Left kidney (tissue), 1 donor: ENCODE measurements at regions not wholly inside any gene's neighbourhood (a gene's known extent, or its start where the extent isn't known, plus 50 kb on each side); places are given as distances from the start of the nearest gene placed in this dataset.

Source experiments
- DNase-seq: peaks from one replicate; pipeline ENCODE4 v3.0.0-alpha.2; 2013

- DNase-seq = no peak
Measured at GRCh38 chr1:234989479-234990327, 138.9 kb downstream of the TOMM20 start.

DNA sequence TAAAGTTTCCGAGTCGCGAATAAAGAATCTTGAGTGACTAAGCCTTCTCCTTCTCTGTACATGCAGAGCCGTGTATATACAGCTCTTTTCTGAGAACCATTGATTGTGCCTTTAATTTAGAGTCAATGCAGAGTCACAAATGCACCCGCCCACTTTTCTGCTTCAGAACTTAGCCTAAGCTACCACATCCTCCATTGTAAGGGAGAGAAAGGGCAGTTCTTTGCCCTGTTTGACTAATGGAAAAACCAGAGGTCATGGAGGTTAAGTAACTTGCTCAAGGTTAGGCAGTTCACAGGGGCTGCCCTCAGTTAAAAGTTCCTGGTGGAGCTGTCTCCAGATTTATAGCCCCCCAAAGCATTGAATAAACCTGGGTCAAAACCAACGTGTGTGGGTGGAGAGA is 139.6 kb downstream of the TOMM20 start:
- DNase-seq = no peak

- no peak for DNase-seq
Measured at GRCh38 chr1:234988536-234988935, 140.1 kb downstream of the TOMM20 start.

GRCh38 chr1:234988155-234988517 is 140.5 kb downstream of the TOMM20 start:
- no peak for DNase-seq

GRCh38 chr1:234987415-234988154 is 141.1 kb downstream of the TOMM20 start:
- no peak for DNase-seq

GRCh38 chr1:234986750-234987414 is 141.8 kb downstream of the TOMM20 start:
- DNase-seq = no peak

- DNase-seq = no peak
Measured at GRCh38 chr1:234985516-234986294, 142.9 kb downstream of the TOMM20 start.

DNA sequence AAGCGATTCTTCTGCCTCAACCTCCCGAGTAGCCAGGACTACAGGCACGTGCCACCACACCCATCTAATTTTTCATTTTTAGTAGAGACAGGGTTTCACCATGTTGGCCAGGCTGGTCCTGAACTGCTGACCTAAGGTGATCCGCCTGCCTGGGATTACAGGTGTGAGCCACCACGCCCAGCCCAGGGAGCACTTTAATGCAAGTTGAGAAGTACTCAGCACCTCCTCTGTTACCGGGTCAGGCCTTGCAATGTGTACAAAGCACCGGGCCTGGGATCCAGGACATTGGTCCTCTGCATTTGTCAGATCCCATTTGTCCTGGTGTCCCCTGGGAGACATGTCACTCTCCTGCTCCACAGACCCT is 143.6 kb downstream of the TOMM20 start:
- no peak for DNase-seq

GRCh38 chr1:234983564-234984238 is 144.9 kb downstream of the TOMM20 start:
- no peak for DNase-seq

DNA sequence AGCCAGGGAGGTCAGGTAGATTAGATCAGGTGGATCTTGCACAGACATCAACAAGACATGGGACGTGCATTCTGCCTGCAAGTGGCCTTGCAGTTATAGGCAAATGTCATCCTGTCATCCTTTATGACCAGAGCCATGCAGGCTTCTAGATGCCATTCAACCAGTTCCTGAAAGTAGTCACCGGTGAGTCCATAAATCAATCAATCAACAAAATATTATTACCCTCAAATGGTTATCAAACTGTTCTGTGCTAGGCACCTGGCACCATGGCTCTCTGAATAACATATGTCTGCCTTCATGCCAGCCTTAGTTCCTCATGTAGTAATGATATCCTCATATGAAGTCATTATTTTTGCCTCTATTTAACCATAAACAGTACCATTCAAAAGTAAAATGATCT is 146.9 kb downstream of the TOMM20 start:
- DNase-seq = no peak

- no peak for DNase-seq
Measured at GRCh38 chr1:234980645-234981396, 147.8 kb downstream of the TOMM20 start.

DNA sequence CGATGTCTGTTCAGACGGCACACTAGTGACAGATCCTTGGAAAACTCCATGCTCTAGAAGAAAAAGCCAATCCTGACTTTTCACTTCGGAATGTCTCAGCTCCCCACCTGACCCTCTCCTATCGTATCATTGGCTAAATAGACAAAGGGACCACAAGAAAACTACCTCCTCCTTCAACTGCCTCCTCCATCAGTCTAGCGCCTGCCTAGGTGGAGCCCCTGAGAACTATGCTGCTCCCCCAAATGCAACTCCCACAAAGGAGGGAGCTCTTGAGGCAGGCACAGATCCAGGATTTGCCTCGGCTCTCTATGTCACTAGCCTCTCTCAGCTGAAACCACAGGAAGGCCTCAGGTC is 148.4 kb downstream of the TOMM20 start:
- no peak for DNase-seq

- no peak for DNase-seq
Measured at GRCh38 chr1:234979296-234980279, 149.0 kb downstream of the TOMM20 start.

- DNase-seq = no peak
Measured at GRCh38 chr1:234978397-234979295, 150.0 kb downstream of the TOMM20 start.

DNA sequence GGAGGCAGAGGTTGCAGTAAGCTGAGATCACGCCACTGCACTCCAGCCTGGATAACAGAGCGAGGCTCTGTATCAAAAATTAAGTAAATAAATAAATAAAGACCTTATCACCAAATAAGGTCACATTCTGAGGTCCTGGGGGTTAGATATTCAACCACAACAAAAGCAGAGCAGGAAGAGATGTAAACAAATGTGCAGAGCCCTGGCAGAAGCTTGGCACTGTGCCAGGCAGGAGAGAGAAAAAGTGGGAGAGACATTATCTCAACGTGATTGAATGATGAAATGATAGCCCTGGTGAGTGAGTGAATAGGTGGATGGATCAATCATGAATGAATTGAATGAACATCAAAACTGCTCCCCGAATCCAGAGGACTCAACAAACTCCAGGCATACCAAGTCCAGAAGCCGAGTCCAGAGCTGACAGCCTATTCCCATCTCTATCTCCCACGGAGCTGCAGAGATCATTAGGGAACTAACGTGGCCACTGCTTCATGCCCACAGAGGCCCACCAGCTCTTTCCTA is 150.7 kb downstream of the TOMM20 start:
- no peak for DNase-seq

DNA sequence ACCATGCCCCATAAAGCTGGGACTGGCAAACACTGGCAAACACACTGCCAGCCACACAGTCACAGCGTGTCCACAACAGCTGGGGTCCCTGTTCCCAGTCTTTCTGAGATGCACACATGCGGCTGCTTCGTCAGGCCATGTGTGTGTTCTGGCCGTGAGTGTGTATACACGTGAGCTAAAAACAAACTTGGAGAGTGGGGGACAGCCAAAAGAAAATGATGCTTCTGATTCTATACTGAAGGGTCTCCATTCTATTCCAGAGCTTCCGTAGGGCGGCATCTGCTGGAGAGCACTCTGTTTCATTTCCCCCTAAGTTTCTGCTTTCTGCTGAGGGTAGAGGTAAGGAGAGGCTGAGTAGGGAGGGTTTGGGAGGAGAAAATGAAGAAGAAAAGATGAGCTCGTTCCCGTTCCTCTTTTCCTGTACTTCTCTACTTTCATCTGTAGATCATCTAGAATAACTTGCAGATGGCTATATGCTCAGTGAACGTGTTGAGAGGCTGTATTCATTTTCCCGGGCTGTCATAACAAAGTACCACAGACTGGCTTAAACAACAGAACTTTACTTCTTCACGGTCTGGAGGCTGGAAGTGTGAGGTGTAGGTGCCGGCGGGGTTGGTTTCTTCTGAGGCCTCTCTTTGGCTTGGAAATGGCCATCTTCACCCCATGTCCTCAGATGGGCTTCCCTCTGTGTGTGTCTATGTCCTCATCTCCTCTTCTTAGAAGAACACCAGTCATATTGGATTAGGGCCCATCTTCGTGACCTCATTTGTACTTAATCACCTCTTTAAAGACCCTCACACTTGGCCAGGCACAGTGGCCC is 151.6 kb downstream of the TOMM20 start:
- DNase-seq = no peak
